HG02885 (cell line): ENCODE measurements at regions not wholly inside any gene's neighbourhood (a gene's known extent, or its start where the extent isn't known, plus 50 kb on each side); places are given as distances from the start of the nearest gene placed in this dataset.
"Not testable (repeated sequence)": the region's sequence is repeated elsewhere in the genome, so short reads cannot be mapped to it uniquely, and the experiment has no call there.

ENCODE experiments used
- ATAC-seq: cut with Tn5 transposase; IDR thresholded peaks from one replicate; pipeline ENCODE4 v1.9.1; 2021; ENCODE audit warnings: mild to moderate bottlenecking; ENCODE audit not compliant: unreplicated experiment, poor library complexity

GRCh38 chr6:47404435-47404834 lies 73.2 kb upstream of the CD2AP start:
- ATAC-seq = no peak

- ATAC-seq = no peak
Observed at GRCh38 chr6:47405273-47405672, 72.3 kb upstream of the CD2AP start.

GRCh38 chr6:47407300-47408281 lies 70.0 kb upstream of the CD2AP start:
- ATAC-seq = no peak

GRCh38 chr6:47413752-47414422 lies 63.7 kb upstream of the CD2AP start:
- peak; percentile 83 for ATAC-seq

- ATAC-seq = peak; percentile 71
Observed at GRCh38 chr6:47414423-47415167, 63.0 kb upstream of the CD2AP start.

- ATAC-seq = no peak
Observed at GRCh38 chr6:47416396-47417345, 60.9 kb upstream of the CD2AP start.

- no peak for ATAC-seq
Observed at GRCh38 chr6:47419621-47420020, 58.0 kb upstream of the CD2AP start.

- no peak for ATAC-seq
Observed at GRCh38 chr6:47420394-47421371, 56.9 kb upstream of the CD2AP start.

GRCh38 chr6:47423079-47423478 lies 54.5 kb upstream of the CD2AP start:
- no peak for ATAC-seq

GRCh38 chr6:47424436-47424836 lies 53.2 kb upstream of the CD2AP start:
- ATAC-seq = no peak

GRCh38 chr6:47425724-47426123 lies 51.9 kb upstream of the CD2AP start:
- ATAC-seq = not testable (repeated sequence)

GRCh38 chr6:47426524-47427302 lies 50.9 kb upstream of the CD2AP start:
- no peak for ATAC-seq

GRCh38 chr6:47427680-47428079 lies 49.9 kb upstream of the CD2AP start:
- ATAC-seq = no peak
